ENCODE measurements at regions not wholly inside any gene's neighbourhood (a gene's known extent, or its start where the extent isn't known, plus 50 kb on each side); places are given as distances from the start of the nearest gene placed in this dataset.

GRCh38 chr7:51977913-51978312 lies 661.3 kb upstream of the COBL start:
- Histone ChIP-seq H2BK20ac (ENCODE audit: low read length) (no peak overlapping the region), H3K27ac (ENCODE audit: low read depth, low read length) (no peak overlapping the region), H3K23me2 (ENCODE audit: low read depth, low read length) (no peaks in the 10 kb centered on the region), H3K9me3 (ENCODE audit: insufficient read depth in 2 of 2, low read depth in 1 of 2, low read length in 1 of 2) (no peaks in the 10 kb centered on the region), H2AK5ac (ENCODE audit: low read depth, low read length) (no peak overlapping the region), H4K8ac (ENCODE audit: extremely low read depth, insufficient read depth, low read length) (no peak overlapping the region), H3K27me3 (replicated peaks in 1 of 4; ENCODE audit: control insufficient read depth in 3 of 4, extremely low read depth in 1 of 4, insufficient read depth in 3 of 4, low read length in 3 of 4) (no peaks in the 10 kb centered on the region; a peak in 1 of 7 replicates), H2BK120ac (replicated peaks; ENCODE audit: low read depth, low read length) (no peak overlapping the region), H3K4ac (replicated peaks; ENCODE audit: insufficient read length, low read depth, low read length) (no peak overlapping the region), H3K4me1 (replicated peaks in 1 of 4; ENCODE audit: control insufficient read depth in 3 of 4, insufficient read depth in 4 of 4, low read length in 3 of 4) (no peaks in the 10 kb centered on the region), H2BK15ac (ENCODE audit: low read length) (no peak overlapping the region), H3K4me3 (ENCODE audit: extremely low read depth in 1 of 4, insufficient read depth in 2 of 4, low read depth in 3 of 4, low read length in 4 of 4) (no peak overlapping the region), H4K20me1 (replicated peaks in 1 of 2; ENCODE audit: control insufficient read depth in 1 of 2, insufficient read depth in 2 of 2, low read length in 2 of 2) (no peaks in the 10 kb centered on the region), H3K23ac (ENCODE audit: insufficient read length) (no peak overlapping the region), H4K91ac (replicated peaks; ENCODE audit: insufficient read length, low read length) (no peak overlapping the region), H4K5ac (ENCODE audit: insufficient read length, low read depth, low read length) (no peak overlapping the region), H3K18ac (ENCODE audit: extremely low read depth, low read length) (no peak overlapping the region), H3K14ac (ENCODE audit: insufficient read length) (no peak overlapping the region), H3K79me1 (ENCODE audit: low read depth, low read length) (no peaks in the 10 kb centered on the region), H3K9ac (replicated peaks in 1 of 4; ENCODE audit: extremely low read depth in 1 of 4, low read depth in 3 of 4, low read length in 3 of 4) (no peak overlapping the region), H3K36me3 (ENCODE audit: control insufficient read depth in 2 of 4, insufficient read depth in 4 of 4, low read length in 3 of 4) (no peaks in the 10 kb centered on the region), H2BK5ac (ENCODE audit: low read depth, low read length) (no peak overlapping the region), H3K79me2 (ENCODE audit: control insufficient read depth in 1 of 2, insufficient read depth in 2 of 2, low read length in 2 of 2) (no peaks in the 10 kb centered on the region), H2AFZ (ENCODE audit: low read length) (no peak overlapping the region), H3K56ac (replicated peaks; ENCODE audit: insufficient read length, low read depth, low read length) (no peak overlapping the region), H3K4me2 (ENCODE audit: insufficient read depth in 1 of 2, low read depth in 2 of 2, low read length in 2 of 2) (no peak overlapping the region), H2BK12ac (ENCODE audit: low read depth, low read length) (no peak overlapping the region)
- TF ChIP-seq KDM4A (IDR thresholded peaks at IDR 0.05; ENCODE audit: low read depth, low read length, severe bottlenecking) (no peak), RBBP5 (IDR thresholded peaks at IDR 0.05; ENCODE audit: borderline replicate concordance, low read depth, low read length) (no peak), CREB1 (IDR thresholded peaks at IDR 0.05) (no peak)
- DNase-seq (ENCODE audit: low read depth in 1 of 2, low spot score in 2 of 2): no peak
- CTCF ChIA-PET (ENCODE audit: partially characterized antibody): interaction anchor here (1.0 kb wide), 1 partner anchor 10 kb away, joined by 3 read pairs; no protein-coding TSS in a partner anchor
- POLR2A ChIA-PET (ENCODE audit: partially characterized antibody): no interaction called here
- no peak for FAIRE-seq

All from H1 (cell line).